NT2/D1 (cell line): ENCODE measurements at regions not wholly inside any gene's neighbourhood (a gene's known extent, or its start where the extent isn't known, plus 50 kb on each side); places are given as distances from the start of the nearest gene placed in this dataset.
"Not testable (repeated sequence)": the region's sequence is repeated elsewhere in the genome, so short reads cannot be mapped to it uniquely, and the experiment has no call there.

Source experiments
- DNase-seq: peaks from one replicate; pipeline ENCODE4 v3.0.0-alpha.2; 2011; ENCODE audit warnings: low read depth, low spot score
- H3K27me3 ChIP-seq: 2 replicates; pipeline ENCODE4 v1.6.0; 2011; ENCODE audit warnings: mild to moderate bottlenecking; ENCODE audit not compliant: insufficient read length, insufficient read depth
- H3K36me3 ChIP-seq: 2 replicates; pipeline ENCODE4 v1.6.1; 2011; ENCODE audit warnings: mild to moderate bottlenecking, low read length, mixed read lengths; ENCODE audit not compliant: insufficient read depth, insufficient read length
- H3K4me1 ChIP-seq: 2 replicates; pipeline ENCODE4 v1.5.1; 2011; ENCODE audit not compliant: insufficient read depth, insufficient read length
- H3K4me3 ChIP-seq: 2 replicates; pipeline ENCODE4 v1.5.1; 2011; ENCODE audit warnings: low read depth; ENCODE audit not compliant: insufficient read length
- H3K9ac ChIP-seq: 2 replicates; pipeline ENCODE4 v1.6.0; 2011; ENCODE audit warnings: low read depth; ENCODE audit not compliant: insufficient read length
- H3K9me3 ChIP-seq: 2 replicates; pipeline ENCODE4 v1.5.1; 2011; ENCODE audit warnings: mild to moderate bottlenecking, low read length; ENCODE audit not compliant: insufficient read depth
- SUZ12 ChIP-seq: IDR thresholded peaks from 2 replicates; pipeline ENCODE4 v1.6.1; 2011; ENCODE audit not compliant: insufficient read length, insufficient read depth; ENCODE audit errors: extremely low read depth
- YY1 ChIP-seq: IDR thresholded peaks from 2 replicates; pipeline ENCODE4 v1.6.1; 2011; ENCODE audit not compliant: insufficient read length, insufficient read depth
- ZNF274 ChIP-seq: IDR thresholded peaks from 2 replicates; pipeline ENCODE4 v1.6.1; 2011; ENCODE audit warnings: mild to moderate bottlenecking, low read depth, low read length

DNA sequence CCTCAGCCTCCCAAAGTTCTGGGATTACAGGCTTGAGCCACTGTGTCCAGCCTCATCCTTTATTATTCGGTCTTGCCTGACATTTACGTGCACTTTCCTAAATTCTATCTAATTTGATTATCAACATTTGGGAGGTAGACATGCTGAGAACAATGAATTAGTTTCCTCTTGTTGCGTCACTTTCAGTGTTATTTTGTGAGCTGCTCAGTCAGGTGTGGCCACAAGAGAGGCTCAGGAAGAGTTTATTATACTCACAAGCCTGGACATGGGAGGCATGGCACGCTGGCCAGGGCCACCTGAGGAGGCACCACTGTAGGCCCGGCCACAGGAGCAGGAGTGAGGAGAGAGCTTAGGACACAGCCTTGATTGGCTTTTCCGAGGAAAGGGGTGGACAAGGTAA is 59.7 kb upstream of the RBFOX2 start:
- no peak overlapping the region for H3K4me3 ChIP-seq
- H3K9ac ChIP-seq, result no peak overlapping the region
- H3K9me3 ChIP-seq, result no peaks in the 10 kb centered on the region
- peaks cover 8% of the 10 kb centered on the region for H3K4me1 ChIP-seq
- H3K36me3 ChIP-seq, result no peaks in the 10 kb centered on the region
- no peak for DNase-seq
- TF ChIP-seq ZNF274 (no peak), YY1 (no peak), SUZ12 (no peak)
- no peaks in the 10 kb centered on the region for H3K27me3 ChIP-seq

DNA sequence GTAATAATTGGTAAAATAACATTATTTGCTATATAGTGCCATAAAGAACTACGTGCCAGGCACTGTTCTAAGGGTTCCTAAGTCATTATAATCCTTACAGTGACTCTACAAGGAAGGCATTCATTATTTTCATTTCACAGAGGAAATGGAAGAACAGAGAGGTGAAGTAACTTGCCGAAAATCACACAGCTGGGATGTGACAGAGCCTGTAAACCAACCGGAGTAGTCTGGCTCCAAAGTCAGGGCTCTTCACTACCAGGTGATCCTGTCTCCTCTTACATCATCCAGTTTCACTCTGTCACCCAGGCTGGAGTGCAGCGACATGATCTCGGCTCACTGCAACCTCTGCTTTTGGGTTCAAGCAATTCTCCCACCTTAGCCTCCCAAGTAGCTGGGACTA is 59.2 kb upstream of the RBFOX2 start:
- Histone ChIP-seq H3K27me3 (no peaks in the 10 kb centered on the region), H3K36me3 (no peaks in the 10 kb centered on the region), H3K4me3 (no peak overlapping the region), H3K9me3 (no peaks in the 10 kb centered on the region), H3K4me1 (peaks cover 8% of the 10 kb centered on the region), H3K9ac (no peak overlapping the region)
- no peak for DNase-seq
- TF ChIP-seq SUZ12 (no peak), ZNF274 (no peak), YY1 (no peak)

- TF ChIP-seq SUZ12 (no peak), ZNF274 (no peak), YY1 (no peak)
- H3K36me3 ChIP-seq, result no peaks in the 10 kb centered on the region
Observed at GRCh38 chr22:36086629-36087254, 58.1 kb upstream of the RBFOX2 start.

GRCh38 chr22:36086170-36086490 is 57.5 kb upstream of the RBFOX2 start:
- H3K27me3 ChIP-seq, result no peaks in the 10 kb centered on the region
- H3K4me3 ChIP-seq, result no peak overlapping the region
- peak; percentile 18 for DNase-seq
- H3K9me3 ChIP-seq, result no peaks in the 10 kb centered on the region
- TF ChIP-seq ZNF274, result no peak
- no peak for TF ChIP-seq SUZ12
- TF ChIP-seq YY1, result no peak
- peaks cover 8% of the 10 kb centered on the region for H3K4me1 ChIP-seq
- no peak overlapping the region for H3K9ac ChIP-seq
- H3K36me3 ChIP-seq, result no peaks in the 10 kb centered on the region

More at GRCh38 chr22:36086629-36087254, 58.1 kb upstream of the RBFOX2 start:
- H3K27me3 ChIP-seq, result no peaks in the 10 kb centered on the region
- H3K4me3 ChIP-seq, result no peak overlapping the region
- no peak overlapping the region for H3K9ac ChIP-seq
- no peak for DNase-seq
- no peaks in the 10 kb centered on the region for H3K9me3 ChIP-seq
- peaks cover 8% of the 10 kb centered on the region for H3K4me1 ChIP-seq

- H3K4me3 ChIP-seq, result no peak overlapping the region
- DNase-seq, result no peak
- H3K9ac ChIP-seq, result no peak overlapping the region
- H3K36me3 ChIP-seq, result no peaks in the 10 kb centered on the region
- H3K27me3 ChIP-seq, result no peaks in the 10 kb centered on the region
- H3K4me1 ChIP-seq, result peaks cover 8% of the 10 kb centered on the region
- TF ChIP-seq SUZ12, result no peak
- TF ChIP-seq YY1, result no peak
- no peak for TF ChIP-seq ZNF274
- no peaks in the 10 kb centered on the region for H3K9me3 ChIP-seq
Observed at GRCh38 chr22:36085476-36086169, 57.0 kb upstream of the RBFOX2 start.

GRCh38 chr22:36084717-36085116 is 56.1 kb upstream of the RBFOX2 start:
- Histone ChIP-seq H3K4me1 (peaks cover 8% of the 10 kb centered on the region), H3K36me3 (no peaks in the 10 kb centered on the region)

DNA sequence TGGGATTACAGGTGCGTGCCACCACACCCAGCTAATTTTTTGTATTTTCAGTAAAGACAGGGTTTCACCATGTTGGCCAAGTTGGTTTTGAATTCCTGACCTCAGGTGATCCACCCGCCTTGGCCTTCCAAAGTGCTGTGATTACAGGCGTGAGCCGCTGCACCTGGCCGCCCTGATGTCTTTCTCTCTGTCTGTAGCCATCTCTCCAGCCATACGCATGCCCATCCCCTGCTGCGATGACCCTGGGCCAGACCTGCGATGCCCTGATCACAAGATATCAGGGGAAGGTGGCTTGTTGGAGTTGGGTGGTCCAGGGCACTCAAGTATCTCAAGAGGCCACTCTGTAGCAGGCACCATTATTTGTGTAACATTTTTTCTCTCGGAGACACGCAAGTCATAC is 54.4 kb upstream of the RBFOX2 start:
- H3K9me3 ChIP-seq, result no peaks in the 10 kb centered on the region
- H3K4me3 ChIP-seq, result no peak overlapping the region
- no peaks in the 10 kb centered on the region for H3K36me3 ChIP-seq
- H3K27me3 ChIP-seq, result no peaks in the 10 kb centered on the region
- no peak overlapping the region for H3K9ac ChIP-seq
- peaks cover 8% of the 10 kb centered on the region for H3K4me1 ChIP-seq
- DNase-seq, result no peak
- TF ChIP-seq ZNF274 (no peak), SUZ12 (no peak), YY1 (no peak)

More at GRCh38 chr22:36084717-36085116, 56.1 kb upstream of the RBFOX2 start:
- Histone ChIP-seq H3K9me3 (no peaks in the 10 kb centered on the region), H3K4me3 (no peak overlapping the region), H3K27me3 (no peaks in the 10 kb centered on the region), H3K9ac (no peak overlapping the region)
- TF ChIP-seq YY1 (no peak), SUZ12 (no peak), ZNF274 (no peak)
- no peak for DNase-seq

DNA sequence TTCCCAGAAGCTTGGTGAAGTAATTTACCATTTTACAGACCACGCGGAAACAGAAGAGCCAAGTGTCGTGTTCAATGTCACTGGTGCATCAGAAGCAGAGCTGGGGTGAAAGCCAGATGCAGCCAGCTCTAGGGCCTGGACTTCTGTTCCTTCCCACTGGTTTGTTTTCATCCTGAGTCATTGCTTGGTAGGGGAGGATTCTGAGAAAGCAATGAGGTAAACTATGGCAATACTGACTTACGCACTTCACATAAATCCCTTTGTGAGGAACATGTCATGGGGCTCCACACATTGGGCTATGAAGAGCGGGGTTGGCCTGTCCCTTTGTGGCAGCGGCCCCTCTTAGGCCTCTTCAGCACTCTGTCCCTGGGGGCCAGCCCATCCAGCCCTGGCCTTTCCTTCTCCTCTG is 52.4 kb upstream of the RBFOX2 start:
- no peaks in the 10 kb centered on the region for H3K9me3 ChIP-seq
- H3K4me1 ChIP-seq, result peaks cover 6% of the 10 kb centered on the region
- DNase-seq, result no peak
- no peak for TF ChIP-seq YY1
- no peak for TF ChIP-seq SUZ12
- TF ChIP-seq ZNF274, result no peak
- H3K4me3 ChIP-seq, result no peak overlapping the region
- H3K36me3 ChIP-seq, result no peaks in the 10 kb centered on the region
- H3K9ac ChIP-seq, result no peak overlapping the region
- no peaks in the 10 kb centered on the region for H3K27me3 ChIP-seq

- H3K4me1 ChIP-seq, H3K9ac ChIP-seq, H3K27me3 ChIP-seq, H3K4me3 ChIP-seq, H3K9me3 ChIP-seq, H3K36me3 ChIP-seq, DNase-seq: not testable (repeated sequence)
Observed at GRCh38 chr22:36080281-36080680, 51.7 kb upstream of the RBFOX2 start.
